ENCODE measurements at regions not wholly inside any gene's neighbourhood (a gene's known extent, or its start where the extent isn't known, plus 50 kb on each side); places are given as distances from the start of the nearest gene placed in this dataset.

- no peak for DNase-seq
Measured at GRCh38 chr5:7016999-7017747, 303.9 kb downstream of the TENT4A start.

DNA sequence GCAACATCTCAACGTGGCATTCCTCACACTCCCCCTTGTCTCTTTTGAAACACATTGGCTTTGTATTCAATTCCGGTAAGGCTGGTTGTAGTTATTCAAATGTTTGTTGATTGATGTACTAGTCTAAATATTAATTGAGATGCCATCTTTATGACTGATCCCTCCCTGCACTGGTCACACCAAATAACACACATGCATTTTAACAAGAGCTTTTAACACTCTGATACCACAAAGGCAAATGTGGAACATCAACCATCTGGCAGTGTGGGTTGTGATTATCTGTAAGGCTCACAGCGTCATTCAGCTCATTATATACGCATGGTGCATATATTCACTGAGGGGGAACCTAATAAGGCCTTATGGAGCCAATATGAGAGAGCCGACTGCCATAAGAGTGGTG is 305.0 kb downstream of the TENT4A start:
- DNase-seq = no peak

- DNase-seq = no peak
Measured at GRCh38 chr5:7018601-7019000, 305.4 kb downstream of the TENT4A start.

DNA sequence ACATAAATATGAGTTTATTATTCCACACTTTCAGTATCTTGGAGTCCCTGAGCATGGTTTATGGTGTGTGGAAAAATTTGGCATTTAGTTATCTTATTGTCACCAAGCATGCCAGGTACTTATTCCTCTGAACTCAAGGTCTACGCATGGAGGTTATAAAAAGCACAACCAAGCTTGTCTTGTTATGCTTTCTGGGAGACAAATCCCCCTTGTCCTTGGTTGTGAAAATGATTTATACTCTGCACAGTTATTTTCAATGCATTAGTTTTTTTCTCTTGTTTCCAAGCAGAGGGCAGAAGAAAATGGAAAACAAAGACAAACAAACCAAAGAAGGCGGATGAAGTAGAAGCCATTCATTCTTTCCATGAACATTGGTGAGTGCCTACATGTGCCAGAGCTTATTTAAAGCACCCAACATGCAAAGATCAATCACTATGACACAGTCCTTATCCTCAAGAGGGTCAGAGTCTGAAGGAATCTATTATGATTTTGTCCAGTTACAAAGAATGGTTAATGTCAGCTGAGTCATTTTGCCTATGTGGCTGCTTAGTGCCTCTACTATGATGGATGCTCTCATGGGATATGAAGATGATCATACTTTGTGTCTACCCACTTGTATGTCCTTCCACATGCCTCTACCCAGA is 323.1 kb downstream of the TENT4A start:
- DNase-seq = no peak

DNA sequence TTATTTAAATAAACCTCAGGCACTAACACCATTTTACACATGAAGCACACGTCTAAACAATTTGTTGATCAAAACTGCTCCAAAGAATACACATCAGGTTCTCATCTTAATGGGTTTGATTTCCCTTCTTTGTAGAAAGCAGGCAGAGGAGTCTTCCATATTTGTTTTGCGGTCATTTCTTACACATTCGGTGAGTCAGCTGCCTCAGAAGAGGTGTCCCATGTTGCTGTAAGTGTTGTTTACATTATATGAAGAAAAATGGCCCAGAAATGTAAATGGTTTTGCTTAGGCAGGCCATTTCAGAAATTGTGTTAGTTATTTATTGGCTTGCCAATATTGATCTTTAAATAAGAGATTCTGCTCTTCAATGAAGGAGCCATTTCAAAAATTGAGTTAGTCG is 325.8 kb downstream of the TENT4A start:
- no peak for DNase-seq

DNA sequence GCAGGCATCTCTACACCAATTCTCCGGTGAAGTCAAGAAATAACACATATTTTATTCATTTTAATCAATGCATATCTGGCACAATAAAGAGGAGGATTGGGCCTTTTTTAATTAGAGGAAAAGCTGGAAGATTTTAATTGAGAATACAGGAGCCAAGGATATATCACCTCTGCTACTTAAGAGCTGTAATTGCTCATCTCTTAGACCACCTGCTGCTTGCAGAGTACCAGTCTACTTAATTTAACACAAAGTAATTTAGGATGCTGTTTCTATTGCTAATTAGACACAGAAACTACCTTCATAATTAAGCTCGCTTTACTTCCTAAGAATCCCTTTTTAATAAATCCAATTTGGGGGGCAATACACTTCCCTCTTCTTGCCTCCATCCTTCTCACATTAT is 326.9 kb downstream of the TENT4A start:
- no peak for DNase-seq

DNA sequence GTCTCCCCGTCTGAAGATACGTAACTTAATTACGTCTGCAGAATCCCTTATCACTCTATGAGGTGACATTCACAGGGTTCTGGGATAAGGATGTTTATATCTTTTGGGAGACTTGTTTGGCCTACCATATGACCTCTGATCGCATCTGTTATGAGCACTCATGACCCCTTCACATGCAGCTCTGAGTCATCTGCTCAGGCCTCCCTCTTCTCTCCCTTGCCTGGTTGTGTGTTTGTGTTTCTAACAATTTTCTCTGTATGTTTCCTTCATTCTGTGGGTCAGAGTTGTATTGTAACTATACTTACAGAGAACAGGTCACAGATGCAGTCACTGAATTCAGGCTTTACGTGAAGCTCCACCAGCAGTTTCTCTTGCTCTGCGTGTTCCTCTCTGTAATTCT is 330.6 kb downstream of the TENT4A start:
- no peak for DNase-seq

DNA sequence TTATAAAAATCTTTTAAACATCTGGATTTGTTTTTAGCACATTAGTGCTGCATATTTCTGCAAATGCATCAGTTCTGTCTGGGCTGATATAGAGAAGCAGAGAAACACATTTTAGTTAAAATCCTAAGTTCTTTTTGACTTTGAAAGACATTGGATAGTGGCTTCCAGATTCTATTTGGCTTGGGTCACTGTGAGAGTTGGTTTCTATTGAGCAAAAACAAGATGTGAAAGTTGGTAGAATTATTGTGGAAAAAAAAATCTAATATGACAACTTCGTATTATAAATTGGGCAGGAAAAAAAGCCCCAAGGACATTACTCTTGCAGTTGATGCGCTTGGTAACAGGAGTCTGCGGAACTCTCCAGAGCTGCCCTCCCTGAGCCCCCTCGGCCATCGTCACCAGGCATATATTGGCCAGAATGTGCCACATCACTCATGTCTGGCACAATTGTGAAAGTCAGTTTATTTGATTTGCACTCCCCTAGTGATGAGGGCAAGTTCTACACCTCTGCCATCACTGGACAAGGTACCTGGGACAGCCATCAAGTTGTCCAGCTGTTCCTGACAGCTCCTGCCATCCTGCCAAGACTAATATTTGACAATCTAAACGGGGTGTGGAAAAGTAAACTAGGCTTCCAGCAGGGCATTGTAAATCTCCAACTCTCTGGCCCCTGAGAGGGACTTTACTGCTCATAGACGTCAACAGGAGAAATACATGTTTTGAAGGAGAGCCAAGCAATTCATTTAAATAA is 334.5 kb downstream of the TENT4A start:
- no peak for DNase-seq

DNA sequence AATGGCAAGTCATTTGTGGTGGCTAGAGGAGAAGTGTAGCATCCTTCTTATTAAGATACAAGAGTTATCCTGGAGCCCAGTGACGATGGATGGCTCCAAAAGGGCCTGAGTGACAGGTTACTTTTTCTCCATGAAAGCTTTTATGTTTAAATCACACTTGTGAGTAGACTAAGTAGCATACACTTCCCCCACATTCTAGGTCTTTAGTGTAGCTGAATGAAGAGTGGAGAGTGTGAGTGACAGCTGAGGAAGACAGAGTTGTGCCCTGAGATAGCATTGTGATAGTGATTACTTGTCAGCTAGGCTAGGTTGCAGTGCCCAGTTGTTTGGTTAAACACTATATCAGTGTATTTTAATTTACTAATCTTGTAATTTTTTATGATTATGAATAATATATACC is 337.8 kb downstream of the TENT4A start:
- DNase-seq = no peak

GRCh38 chr5:7053125-7053524 is 339.9 kb downstream of the TENT4A start:
- no peak for DNase-seq

DNA sequence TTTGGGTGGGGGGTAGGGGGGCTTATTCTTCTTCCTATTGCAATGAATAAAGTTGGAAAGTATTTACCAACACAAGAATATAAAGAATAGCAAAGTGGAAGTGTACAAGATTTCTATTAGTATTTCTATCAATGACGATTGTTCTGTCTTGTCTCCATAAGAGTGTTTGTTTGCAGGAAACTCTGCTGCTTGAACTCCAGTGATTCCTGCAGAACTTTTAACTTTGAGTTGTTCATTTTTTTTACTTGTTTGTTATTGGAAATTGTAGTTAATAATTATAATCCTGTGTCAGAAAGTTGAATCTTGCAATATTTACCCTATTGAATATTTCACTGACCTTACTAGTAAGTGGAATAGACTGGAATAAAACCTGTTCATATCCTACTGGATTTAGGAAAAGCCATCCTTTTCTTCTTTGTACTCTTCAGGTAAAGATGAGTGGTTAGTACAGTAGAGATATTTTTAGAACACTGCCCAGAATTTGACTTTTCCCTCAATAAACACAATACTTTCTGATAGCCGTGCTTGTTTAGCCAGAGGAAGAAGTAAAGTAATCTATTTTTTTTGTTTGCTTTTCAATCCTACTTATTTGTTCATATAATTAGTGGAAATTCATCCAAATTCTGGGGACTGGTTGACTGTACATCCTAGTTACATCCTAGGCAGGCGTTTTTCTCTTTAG is 340.4 kb downstream of the TENT4A start:
- DNase-seq = no peak

- no peak for DNase-seq
Measured at GRCh38 chr5:7066471-7067235, 329.3 kb upstream of the ADCY2 start.

GRCh38 chr5:7068156-7068555 is 327.8 kb upstream of the ADCY2 start:
- DNase-seq = no peak

DNA sequence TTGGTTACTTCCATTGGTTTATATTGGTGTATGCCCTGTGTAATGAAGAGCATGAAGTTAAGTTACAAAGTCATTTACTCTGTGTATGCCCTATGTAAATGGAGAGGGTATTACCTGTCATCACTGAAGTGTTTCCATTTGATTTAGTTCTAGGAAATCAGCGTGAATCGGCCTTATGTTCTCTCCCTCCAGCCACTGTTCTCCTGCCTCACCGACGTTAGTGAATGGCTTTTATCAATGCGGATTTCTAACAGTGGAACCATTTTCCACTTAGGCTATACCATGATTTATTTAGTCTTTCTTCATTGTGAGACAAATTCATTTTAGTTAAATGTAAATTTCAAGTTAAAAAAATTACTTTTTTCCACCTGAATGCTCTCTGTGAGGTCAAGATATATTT is 327.0 kb upstream of the ADCY2 start:
- no peak for DNase-seq

- no peak for DNase-seq
Measured at GRCh38 chr5:7072188-7072587, 323.8 kb upstream of the ADCY2 start.

DNA sequence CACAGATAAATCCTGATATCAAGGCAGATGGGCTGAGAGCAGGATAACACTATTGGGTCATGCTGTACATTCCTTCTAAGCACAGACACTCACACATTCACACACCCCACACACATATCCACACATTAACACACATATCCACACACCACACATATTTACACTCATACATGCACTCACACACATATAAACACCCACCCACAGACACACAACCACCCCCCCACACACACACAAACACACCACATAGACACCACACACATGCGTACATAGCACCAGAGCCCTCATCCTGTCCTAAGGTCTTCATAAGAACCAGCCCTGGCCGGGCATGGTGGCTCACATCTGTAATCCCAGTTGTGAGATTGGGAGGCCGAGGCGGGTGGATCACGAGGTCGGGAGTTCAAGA is 322.3 kb upstream of the ADCY2 start:
- DNase-seq = no peak

DNA sequence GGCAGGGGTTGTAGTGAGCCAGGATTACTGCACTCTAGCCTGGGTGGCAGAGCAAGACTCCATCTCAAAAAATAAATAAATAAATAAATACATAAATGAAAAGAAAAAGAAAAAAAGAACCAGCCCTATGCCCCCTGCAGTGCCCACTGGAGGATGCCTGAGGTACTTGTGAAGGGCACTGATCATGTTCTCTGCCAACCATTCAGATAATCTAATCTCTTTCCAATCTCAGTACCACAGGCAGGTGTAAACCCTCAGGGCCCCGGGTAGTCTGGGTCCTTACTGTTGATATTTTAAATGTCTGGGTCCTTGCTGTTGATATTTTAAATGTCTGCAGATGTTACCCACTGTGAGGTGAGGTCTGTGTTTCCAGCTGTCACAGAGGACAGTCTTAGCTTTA is 321.8 kb upstream of the ADCY2 start:
- no peak for DNase-seq

DNA sequence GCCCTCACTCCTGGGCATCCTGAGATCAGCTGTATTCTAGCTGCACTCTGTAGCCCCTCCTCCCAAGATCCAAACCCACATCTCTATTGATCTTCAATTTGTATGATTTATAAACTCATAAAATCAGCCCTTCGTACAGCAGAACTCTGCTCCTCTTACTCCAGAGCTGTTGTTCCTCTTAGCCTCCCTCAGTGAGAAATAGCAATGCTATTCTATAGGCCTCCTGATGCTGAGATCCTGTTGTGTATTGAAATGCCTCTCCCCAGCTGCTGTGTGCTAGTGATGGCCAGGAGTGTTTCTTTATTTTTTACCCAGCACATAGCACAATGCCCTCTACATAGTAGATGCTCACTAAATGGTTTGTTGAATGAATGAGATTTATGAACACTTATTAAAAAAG is 320.5 kb upstream of the ADCY2 start:
- DNase-seq = no peak

GRCh38 chr5:7078101-7078500 is 317.8 kb upstream of the ADCY2 start:
- no peak for DNase-seq

GRCh38 chr5:7078901-7079300 is 317.0 kb upstream of the ADCY2 start:
- peak; percentile 24 for DNase-seq

- no peak for DNase-seq
Measured at GRCh38 chr5:7080501-7080900, 315.4 kb upstream of the ADCY2 start.

DNA sequence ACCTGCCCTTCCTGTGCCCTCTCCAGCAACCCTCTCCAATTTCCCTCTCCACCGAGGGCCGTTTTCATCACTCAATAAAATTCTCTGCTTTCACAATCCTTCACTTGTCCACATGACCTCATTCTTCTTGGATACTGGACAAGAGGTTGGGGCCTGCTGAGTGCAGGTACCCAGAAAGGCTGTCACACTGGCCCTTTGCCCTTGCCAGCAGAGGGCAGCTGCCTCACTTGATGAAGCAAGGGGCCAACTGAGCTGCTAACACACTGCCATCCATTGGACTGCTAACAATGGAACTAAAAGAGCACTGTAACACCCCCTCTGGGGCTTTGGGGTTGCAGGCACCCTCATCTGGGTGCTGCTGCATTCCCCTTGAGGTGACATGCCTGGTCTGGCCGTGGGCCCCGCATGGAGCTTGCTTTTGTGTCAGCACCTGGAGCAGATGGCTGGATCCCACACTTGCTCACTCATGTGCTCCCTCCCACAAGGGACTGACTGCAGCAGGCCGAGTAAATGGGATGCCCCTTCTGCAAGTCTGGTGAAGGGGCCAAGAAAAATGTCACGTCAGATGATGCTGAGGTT is 308.1 kb upstream of the ADCY2 start:
- DNase-seq = no peak
